A673 (cell line): ENCODE measurements at regions not wholly inside any gene's neighbourhood (a gene's known extent, or its start where the extent isn't known, plus 50 kb on each side); places are given as distances from the start of the nearest gene placed in this dataset.

Experiments
- BruUV-seq: library from RNA; stranded (reverse); fragments of 400-500 nt; replicated peaks from 2 replicates; lab custom pipeline; 2021; lab: Mats Ljungman, UMichigan
- CTCF ChIA-PET: fragments of 300-600 bp; sonication (Branson Sonifier 250); formaldehyde crosslinking; loops from one replicate; lab custom pipeline; 2022; ENCODE audit warnings: antibody characterized with exemption; lab: Charles Lee
- POLR2A ChIA-PET: fragments of 300-600 bp; sonication (Branson Sonifier 250); formaldehyde crosslinking; loops from one replicate; lab custom pipeline; 2022; ENCODE audit warnings: antibody characterized with exemption; ENCODE audit not compliant: low non-redundant PET; lab: Charles Lee
- DNase-seq: peaks from one replicate; pipeline ENCODE4 v3.0.0-alpha.2; 2015; ENCODE audit warnings: low spot score
- H3K27ac ChIP-seq: fragments of 200-600 bp; sonication (generic); 2 replicates; pipeline ENCODE4 v1.5.1; 2016; ENCODE audit warnings: mixed run types, low read depth, mild to moderate bottlenecking, mixed read lengths, antibody characterized with exemption, low read length; ENCODE audit not compliant: poor library complexity, severe bottlenecking
- H3K27me3 ChIP-seq: fragments of 200-600 bp; sonication (generic); replicated peaks from 2 replicates; pipeline ENCODE4 v1.6.1; 2017; ENCODE audit warnings: mixed run types, low read depth, mild to moderate bottlenecking, mixed read lengths, antibody characterized with exemption, low read length; ENCODE audit not compliant: insufficient read depth, poor library complexity
- H3K36me3 ChIP-seq: fragments of 200-600 bp; sonication (generic); 2 replicates; pipeline ENCODE4 v1.6.1; 2016; ENCODE audit warnings: mixed run types, mild to moderate bottlenecking, mixed read lengths, antibody characterized with exemption, low read length; ENCODE audit not compliant: insufficient read depth, poor library complexity, severe bottlenecking
- H3K4me1 ChIP-seq: fragments of 200-600 bp; sonication (generic); 2 replicates; pipeline ENCODE4 v1.6.1; 2017; ENCODE audit warnings: mixed run types, mild to moderate bottlenecking, mixed read lengths, antibody characterized with exemption, low read length; ENCODE audit not compliant: insufficient read depth, poor library complexity, severe bottlenecking
- H3K4me3 ChIP-seq: fragments of 200-600 bp; sonication (generic); 2 replicates; pipeline ENCODE4 v1.5.1; 2016; ENCODE audit warnings: low read depth, mixed run types, mild to moderate bottlenecking, mixed read lengths, low read length; ENCODE audit not compliant: poor library complexity, severe bottlenecking
- H3K9me3 ChIP-seq: fragments of 200-600 bp; sonication (generic); 2 replicates; pipeline ENCODE4 v1.6.1; 2016; ENCODE audit warnings: mixed run types, low read depth, mild to moderate bottlenecking, mixed read lengths, antibody characterized with exemption, low read length; ENCODE audit not compliant: poor library complexity, severe bottlenecking
- CTCF ChIP-seq: fragments of 300-800, 200-600 bp; sonication (generic); conservative IDR thresholded peaks from 2 replicates; pipeline ENCODE4 v1.5.1; 2017; ENCODE audit warnings: low read depth, mild to moderate bottlenecking, antibody characterized with exemption, low read length, moderate library complexity, mixed read lengths
- EZH2 ChIP-seq: fragments of 200-600 bp; sonication (generic); IDR thresholded peaks from 2 replicates; pipeline ENCODE4 v1.6.1; 2017; ENCODE audit warnings: borderline replicate concordance, low read depth, mild to moderate bottlenecking, mixed read lengths, antibody characterized with exemption, low read length; ENCODE audit not compliant: poor library complexity, severe bottlenecking
- intact Hi-C: fragments of 100-400 bp; cut with micrococcal nuclease; formaldehyde crosslinking; loops from one replicate; pipeline ENCODE4 v1.10.0; 2022; ENCODE audit not compliant: unreplicated experiment

GRCh38 chr10:123570898-123571515 lies 95.1 kb upstream of the GPR26 start:
- H3K9me3 ChIP-seq, result no peaks in the 10 kb centered on the region
- intact Hi-C loops, result no loop called here
- no peaks in the 10 kb centered on the region for H3K4me1 ChIP-seq
- no peak for DNase-seq
- H3K27me3 ChIP-seq, result peaks cover 40% of the 10 kb centered on the region
- H3K36me3 ChIP-seq, result no peaks in the 10 kb centered on the region
- ChIA-PET CTCF (no interaction called here), POLR2A (no interaction called here)
- H3K4me3 ChIP-seq, result no peak overlapping the region
- TF ChIP-seq CTCF (no peak), EZH2 (no peak)
- BruUV-seq, result no TSS peak
- H3K27ac ChIP-seq, result no peak overlapping the region

DNA sequence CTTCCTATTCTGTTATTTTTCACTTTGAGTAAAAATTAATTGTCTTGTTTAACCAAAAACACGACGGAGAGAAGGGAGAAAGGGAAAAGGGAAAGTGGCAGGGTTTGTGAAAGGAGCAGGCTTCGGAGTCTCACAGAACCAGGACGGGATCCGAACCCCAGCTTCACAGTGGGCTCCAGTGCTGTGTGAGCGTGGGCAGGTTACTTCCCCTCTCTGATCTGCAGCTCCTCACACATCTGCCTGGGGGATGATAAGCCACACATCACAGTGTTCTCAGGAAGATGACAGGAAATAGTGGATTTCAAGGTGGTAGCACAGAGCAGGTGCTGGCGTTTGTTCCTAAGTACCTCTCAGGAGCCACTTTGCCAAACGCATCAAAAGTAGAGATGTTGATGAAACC lies 94.2 kb upstream of the GPR26 start:
- no peaks in the 10 kb centered on the region for H3K4me1 ChIP-seq
- ChIA-PET POLR2A (no interaction called here), CTCF (no interaction called here)
- no peaks in the 10 kb centered on the region for H3K36me3 ChIP-seq
- peaks cover 45% of the 10 kb centered on the region for H3K27me3 ChIP-seq
- H3K9me3 ChIP-seq, result no peaks in the 10 kb centered on the region
- TF ChIP-seq CTCF (no peak), EZH2 (no peak)
- BruUV-seq, result no TSS peak
- intact Hi-C loops, result no loop called here
- H3K4me3 ChIP-seq, result no peak overlapping the region
- no peak overlapping the region for H3K27ac ChIP-seq
- DNase-seq, result no peak

GRCh38 chr10:123573236-123574108 lies 92.7 kb upstream of the GPR26 start:
- Histone ChIP-seq H3K27ac (no peak overlapping the region), H3K9me3 (no peaks in the 10 kb centered on the region), H3K4me3 (no peak overlapping the region), H3K4me1 (no peaks in the 10 kb centered on the region), H3K36me3 (no peaks in the 10 kb centered on the region), H3K27me3 (peaks cover 38% of the 10 kb centered on the region)
- no TSS peak for BruUV-seq
- intact Hi-C loops, result no loop called here
- CTCF ChIA-PET, result interaction anchor here (0.6 to 0.7 kb wide), 2 partner anchors 64 to 270 kb away, joined by 3 to 4 read pairs; no protein-coding TSS in a partner anchor
- DNase-seq, result peak; percentile 61
- POLR2A ChIA-PET, result no interaction called here
- TF ChIP-seq EZH2 (no peak), CTCF (peak; percentile 74)
